WERI-Rb-1 (cell line): ENCODE measurements at regions not wholly inside any gene's neighbourhood (a gene's known extent, or its start where the extent isn't known, plus 50 kb on each side); places are given as distances from the start of the nearest gene placed in this dataset.

Experiments used
- DNase-seq: peaks from one replicate; pipeline ENCODE4 v3.0.0-alpha.2; 2020
- H3K27ac ChIP-seq: fragments of 250-450 bp; sonication (Bioruptor Pico); 2 replicates; pipeline ENCODE4 v1.5.1; 2020; ENCODE audit warnings: mild to moderate bottlenecking, moderate library complexity
- H3K27me3 ChIP-seq: fragments of 250-450 bp; sonication (Bioruptor Pico); 2 replicates; pipeline ENCODE4 v1.5.1; 2021; ENCODE audit warnings: mild to moderate bottlenecking, low read depth, moderate library complexity; ENCODE audit not compliant: insufficient read depth, severe bottlenecking
- H3K36me3 ChIP-seq: fragments of 250-450 bp; sonication (Bioruptor Pico); 2 replicates; pipeline ENCODE4 v1.5.1; 2020; ENCODE audit warnings: mild to moderate bottlenecking, moderate library complexity
- H3K4me3 ChIP-seq: 2 replicates; pipeline ENCODE4 v1.5.1; 2011; ENCODE audit warnings: low read depth, mild to moderate bottlenecking, control low read depth, low read length
- H3K9me3 ChIP-seq: fragments of 250-450 bp; sonication (Bioruptor Pico); 2 replicates; pipeline ENCODE4 v1.5.1; 2021; ENCODE audit warnings: mild to moderate bottlenecking, moderate library complexity; ENCODE audit not compliant: severe bottlenecking
- CTCF ChIP-seq: IDR thresholded peaks from 2 replicates; pipeline ENCODE4 v1.5.1; 2011; ENCODE audit warnings: low read depth, mild to moderate bottlenecking, control low read depth, inconsistent platforms, low read length

GRCh38 chr9:85212887-85213286 lies 528.9 kb downstream of the AGTPBP1 start:
- Histone ChIP-seq H3K27me3 (peaks cover 38% of the 10 kb centered on the region), H3K36me3 (no peaks in the 10 kb centered on the region), H3K9me3 (no peaks in the 10 kb centered on the region), H3K4me3 (no peak overlapping the region), H3K27ac (no peak overlapping the region)
- DNase-seq, result no peak
- no peak for TF ChIP-seq CTCF

- Histone ChIP-seq H3K36me3 (no peaks in the 10 kb centered on the region), H3K4me3 (no peak overlapping the region), H3K27me3 (peaks cover 32% of the 10 kb centered on the region), H3K9me3 (no peaks in the 10 kb centered on the region), H3K27ac (no peak overlapping the region)
- no peak for DNase-seq
- TF ChIP-seq CTCF, result no peak
Observed at GRCh38 chr9:85212209-85212608, 529.5 kb downstream of the AGTPBP1 start.

GRCh38 chr9:85208666-85209065 lies 533.1 kb downstream of the AGTPBP1 start:
- Histone ChIP-seq H3K9me3 (no peaks in the 10 kb centered on the region), H3K36me3 (no peaks in the 10 kb centered on the region), H3K27ac (no peak overlapping the region), H3K27me3 (peaks cover 28% of the 10 kb centered on the region), H3K4me3 (no peak overlapping the region)
- no peak for TF ChIP-seq CTCF
- no peak for DNase-seq

GRCh38 chr9:85204176-85204575 lies 534.6 kb downstream of the NTRK2 start:
- H3K27ac ChIP-seq, result no peak overlapping the region
- no peak for DNase-seq
- no peaks in the 10 kb centered on the region for H3K36me3 ChIP-seq
- peaks cover 55% of the 10 kb centered on the region for H3K27me3 ChIP-seq
- no peaks in the 10 kb centered on the region for H3K9me3 ChIP-seq
- TF ChIP-seq CTCF, result no peak
- H3K4me3 ChIP-seq, result no peak overlapping the region

GRCh38 chr9:85202596-85202995 lies 533.1 kb downstream of the NTRK2 start:
- Histone ChIP-seq H3K27ac (no peak overlapping the region), H3K36me3 (no peaks in the 10 kb centered on the region), H3K4me3 (no peak overlapping the region), H3K27me3 (peaks cover 63% of the 10 kb centered on the region), H3K9me3 (no peaks in the 10 kb centered on the region)
- TF ChIP-seq CTCF, result no peak
- DNase-seq, result no peak

GRCh38 chr9:85200726-85201404 lies 531.3 kb downstream of the NTRK2 start:
- H3K27me3 ChIP-seq, result peaks cover 69% of the 10 kb centered on the region
- no peak for DNase-seq
- no peaks in the 10 kb centered on the region for H3K9me3 ChIP-seq
- TF ChIP-seq CTCF, result no peak
- no peaks in the 10 kb centered on the region for H3K36me3 ChIP-seq
- no peak overlapping the region for H3K4me3 ChIP-seq
- no peak overlapping the region for H3K27ac ChIP-seq
